K562 (cell line): ENCODE measurements at regions not wholly inside any gene's neighbourhood (a gene's known extent, or its start where the extent isn't known, plus 50 kb on each side); places are given as distances from the start of the nearest gene placed in this dataset.

ENCODE experiments used
- ATAC-seq: fragments of 200-7000 bp; cut with Tn5 transposase; 3 replicates; pipeline ENCODE4 v1.9.1; 2020; ENCODE audit warnings: moderate library complexity
- BruUV-seq: library from RNA; stranded (reverse); fragments of 400-500 nt; replicated peaks from 2 replicates; lab custom pipeline; 2021; lab: Mats Ljungman, UMichigan
- CTCF ChIA-PET: fragments of 300-600 bp; formaldehyde crosslinking; extraction: SDS; loops from one replicate; lab custom pipeline; 2021; ENCODE audit warnings: low intra/inter-chr PET ratio; lab: Yijun Ruan, JAX
- POLR2A ChIA-PET: fragments of 300-600, 350-650 bp; sonication (Branson Sonifier 250); formaldehyde crosslinking; extraction: SDS; loops from one replicate; lab custom pipeline; 2021; ENCODE audit warnings: antibody characterized with exemption, inconsistent platforms; lab: Yijun Ruan, JAX
- DNase-seq, 4 experiments: peaks; one replicate each; pipeline versions ENCODE4 v3.0.0 to v3.0.0-alpha.2; 2011 to 2018; ENCODE audit warnings: low spot score in 3 of 4, mixed read lengths in 3 of 4; ENCODE audit errors: extremely low read depth in 1 of 4
- FAIRE-seq: peaks from 2 replicates; lab custom pipeline; 2011; peaks lifted over from hg19 to GRCh38; lab: Jason Lieb, UNC
- H2AFZ ChIP-seq: 2 replicates; pipeline ENCODE4 v1.6.0; 2011; ENCODE audit warnings: low read depth, low read length, control low read depth, inconsistent platforms
- H3K27ac ChIP-seq: fragments of 200-600 bp; 3 replicates; pipeline ENCODE4 v1.8.0; 2011; ENCODE audit warnings: low read depth, mild to moderate bottlenecking, control low read depth, inconsistent platforms, low read length, moderate library complexity, mixed read lengths; ENCODE audit errors: extremely low read depth
- H3K27me3 ChIP-seq, 2 experiments: fragments of 300-600 bp in 1 of 2; 2 replicates in 1 of 2; 3 replicates in 1 of 2; pipeline versions ENCODE4 v1.6.0 to v1.8.0; 2011; ENCODE audit warnings: inconsistent platforms in 2 of 2, low read length in 2 of 2, mild to moderate bottlenecking in 1 of 2, mixed read lengths in 1 of 2, moderate library complexity in 1 of 2; ENCODE audit not compliant: control insufficient read depth in 2 of 2, insufficient read depth in 2 of 2
- H3K36me3 ChIP-seq: fragments of 300-600 bp; 3 replicates; pipeline ENCODE4 v1.8.0; 2011; ENCODE audit warnings: mild to moderate bottlenecking, low read length, inconsistent platforms; ENCODE audit not compliant: control insufficient read depth, insufficient read depth
- H3K4me1 ChIP-seq, 2 experiments: fragments of 200-600 bp in 1 of 2; replicated peaks in 1 of 2; 2 replicates in 1 of 2; 3 replicates in 1 of 2; pipeline versions ENCODE4 v1.5.1 to v1.8.0; 2011; ENCODE audit warnings: inconsistent platforms in 2 of 2, low read length in 2 of 2, mild to moderate bottlenecking in 1 of 2, mixed read lengths in 1 of 2, moderate library complexity in 1 of 2; ENCODE audit not compliant: control insufficient read depth in 2 of 2, insufficient read depth in 2 of 2
- H3K4me2 ChIP-seq: 2 replicates; pipeline ENCODE4 v1.6.1; 2011; ENCODE audit warnings: low read length, control low read depth, inconsistent platforms, mixed read lengths; ENCODE audit not compliant: insufficient read depth
- H3K4me3 ChIP-seq: fragments of 200-600 bp; sonication (generic), shearing (Covaris generic); 2 replicates; pipeline ENCODE4 v1.5.1; 2016; ENCODE audit warnings: control low read depth, inconsistent platforms
- H3K79me2 ChIP-seq: fragments of 200-600 bp; 3 replicates; pipeline ENCODE4 v1.8.0; 2011; ENCODE audit warnings: low read length, inconsistent platforms; ENCODE audit not compliant: control insufficient read depth, insufficient read depth
- H3K9ac ChIP-seq, 2 experiments: 2 replicates each; pipeline versions ENCODE4 v1.6.0 to v1.6.1; 2011; ENCODE audit warnings: low read depth in 2 of 2, low read length in 2 of 2, control low read depth in 1 of 2, inconsistent platforms in 1 of 2, mild to moderate bottlenecking in 1 of 2, mixed read lengths in 1 of 2; ENCODE audit not compliant: insufficient read depth in 1 of 2
- H3K9me1 ChIP-seq: one replicate; pipeline ENCODE4 v1.6.0; 2011; ENCODE audit warnings: inconsistent platforms, mild to moderate bottlenecking, low read length, moderate library complexity; ENCODE audit not compliant: control insufficient read depth, insufficient read depth
- H3K9me3 ChIP-seq: replicated peaks from 2 replicates; pipeline ENCODE4 v1.5.1; 2011; ENCODE audit warnings: low read depth, low read length, inconsistent platforms; ENCODE audit not compliant: control insufficient read depth, insufficient read depth
- H4K20me1 ChIP-seq: replicated peaks from 2 replicates; pipeline ENCODE4 v1.6.1; 2011; ENCODE audit warnings: low read length, inconsistent platforms, mixed read lengths; ENCODE audit not compliant: control insufficient read depth, insufficient read depth
- ARID4B ChIP-seq: sonication (generic); formaldehyde crosslinking; IDR thresholded peaks from 2 replicates; pipeline ENCODE4 v1.8.0; 2022; ENCODE audit warnings: mild to moderate bottlenecking, missing genetic modification reagents
- CAMTA2 ChIP-seq: fragments of 250-450 bp; sonication (Bioruptor Pico); conservative IDR thresholded peaks from 2 replicates; pipeline ENCODE4 v1.5.1; 2022
- DPF2 ChIP-seq: fragments of 450-650 bp; IDR thresholded peaks from 2 replicates; pipeline ENCODE4 v1.6.1; 2016
- FOXA1 ChIP-seq: fragments of 450-650 bp; IDR thresholded peaks from 2 replicates; pipeline ENCODE4 v1.6.1; 2016; ENCODE audit warnings: mild to moderate bottlenecking, borderline replicate concordance
- HDAC2 ChIP-seq: fragments of 450-650 bp; IDR thresholded peaks from 2 replicates; pipeline ENCODE4 v1.6.1; 2016; ENCODE audit warnings: mild to moderate bottlenecking
- NRF1 ChIP-seq, 2 experiments: fragments of 450-650 bp; IDR thresholded peaks in 1 of 2; conservative IDR thresholded peaks in 1 of 2; 2 replicates each; pipeline ENCODE4 v1.6.1; 2014; ENCODE audit warnings: mild to moderate bottlenecking in 2 of 2
- SUPT5H ChIP-seq: fragments of 450-650 bp; IDR thresholded peaks from 2 replicates; pipeline ENCODE4 v1.6.1; 2016
- TBL1XR1 ChIP-seq, 2 experiments: IDR thresholded peaks; 2 replicates each; pipeline ENCODE4 v1.6.1; 2012; ENCODE audit warnings: improper control_type of control experiment in 2 of 2, low read length in 2 of 2, mild to moderate bottlenecking in 1 of 2
- TBP ChIP-seq: optimal IDR thresholded peaks from 2 replicates; pipeline ENCODE3; 2011; ENCODE audit warnings: low read depth, low read length, improper control_type of control experiment
- U2AF2 ChIP-seq: fragments of 200-400 bp; formaldehyde crosslinking; optimal IDR thresholded peaks from 2 replicates; pipeline ENCODE3; 2017; ENCODE audit warnings: low read depth, mild to moderate bottlenecking, low read length
- XRCC3 ChIP-seq: fragments of 450-650 bp; IDR thresholded peaks from 2 replicates; pipeline ENCODE4 v1.6.1; 2017; ENCODE audit warnings: mild to moderate bottlenecking, moderate library complexity
- ZBED1 ChIP-seq: IDR thresholded peaks from 2 replicates; pipeline ENCODE4 v1.6.1; 2014
- ZNF121 ChIP-seq: sonication (generic); formaldehyde crosslinking; conservative IDR thresholded peaks from 2 replicates; pipeline ENCODE4 v1.8.0; 2022; ENCODE audit warnings: missing genetic modification reagents
- ZNF175 ChIP-seq: fragments of 200-800 bp; sonication (Bioruptor generic); IDR thresholded peaks from 2 replicates; pipeline ENCODE4 v1.6.1; 2016; ENCODE audit warnings: low read depth, mild to moderate bottlenecking, missing genetic modification characterization, missing compliant biosample characterization
- ZNF277 ChIP-seq: fragments of 250-450 bp; sonication (Bioruptor Pico); IDR thresholded peaks from 2 replicates; pipeline ENCODE4 v1.8.0; 2022; ENCODE audit warnings: inconsistent platforms, mild to moderate bottlenecking, moderate library complexity, borderline replicate concordance
- ZNF592 ChIP-seq: fragments of 450-650 bp; IDR thresholded peaks from 2 replicates; pipeline ENCODE4 v1.6.1; 2017; ENCODE audit warnings: antibody characterized with exemption, mild to moderate bottlenecking
- ZNF764 ChIP-seq: fragments of 250-450 bp; sonication (Bioruptor Pico); IDR thresholded peaks from 2 replicates; pipeline ENCODE4 v1.4.0; 2020; ENCODE audit warnings: low read depth, mild to moderate bottlenecking, moderate library complexity
- WGBS: fragments of 100-300 bp; shearing (Covaris generic); methylation state at CpG from one replicate; pipeline ENCODE4 v1.1.6; 2016; ENCODE audit warnings: low coverage, mixed read lengths; ENCODE audit not compliant: insufficient coverage; ENCODE audit errors: missing lambda C conversion rate; 5-methylcytosine and 5-hydroxymethylcytosine counted together
- in situ Hi-C: fragments of 300-500 bp; cut with MboI; formaldehyde crosslinking; loops from 4 replicates; pipeline ENCODE4 v1.15.0; 2018; ENCODE audit warnings: inconsistent platforms, mixed read lengths
- intact Hi-C: fragments of 100-400 bp; cut with micrococcal nuclease; formaldehyde crosslinking; loops from 2 replicates; pipeline ENCODE4 v1.14.2; 2022

GRCh38 chr7:11896663-11897062 lies 64.7 kb upstream of the THSD7A start:
- CTCF ChIA-PET = no interaction called here
- no peak overlapping the region for H3K4me2 ChIP-seq
- TF ChIP-seq ARID4B = no peak
- TF ChIP-seq U2AF2 = no peak
- TF ChIP-seq ZBED1 = no peak
- TF ChIP-seq XRCC3 = no peak
- TF ChIP-seq NRF1 (conservative IDR thresholded peaks at IDR 0.05 in 1 of 2, IDR thresholded peaks at IDR 0.05 in 1 of 2) = no peak
- no peak for TF ChIP-seq ZNF764 (CRISPR knock-in tag)
- TF ChIP-seq TBP = no peak
- no peak for TF ChIP-seq SUPT5H
- no peak for TF ChIP-seq TBL1XR1 (IDR thresholded peaks at IDR 0.05; ENCODE audit: low read length in 2 of 2)
- TF ChIP-seq DPF2 = no peak
- no peak for TF ChIP-seq HDAC2
- TF ChIP-seq ZNF592 = no peak
- no peak for TF ChIP-seq CAMTA2 (CRISPR knock-in tag)
- TF ChIP-seq ZNF277 (CRISPR knock-in tag) = no peak
- no peak for TF ChIP-seq FOXA1
- no peak for TF ChIP-seq ZNF121 (CRISPR knock-in tag)
- TF ChIP-seq ZNF175 (CRISPR knock-in tag) = no peak

More at GRCh38 chr7:11896663-11897062, 64.7 kb upstream of the THSD7A start:
- ATAC-seq (no peak), DNase-seq (no peak), FAIRE-seq (no peak)
- in situ Hi-C loops (no loop called here), intact Hi-C loops (no loop called here)
- H3K9me3 ChIP-seq = no peaks in the 10 kb centered on the region; the same call in 1 of the 2 replicates
- H3K4me1 ChIP-seq = no peaks in the 10 kb centered on the region
- BruUV-seq = no TSS peak
- H4K20me1 ChIP-seq = no peaks in the 10 kb centered on the region
- H3K4me3 ChIP-seq = no peak overlapping the region
- H3K9ac ChIP-seq = no peak overlapping the region
- no peaks in the 10 kb centered on the region for H3K9me1 ChIP-seq
- H3K27ac ChIP-seq = no peak overlapping the region
- no peak overlapping the region for H2AFZ ChIP-seq
- H3K27me3 ChIP-seq = no peaks in the 10 kb centered on the region
- POLR2A ChIA-PET = no interaction called here
- WGBS = 0% methylated on average over 1 of the region's 1 CpG
- no peaks in the 10 kb centered on the region for H3K36me3 ChIP-seq
- no peaks in the 10 kb centered on the region for H3K79me2 ChIP-seq
